Kidney epithelial cell (primary cell): ENCODE measurements at regions not wholly inside any gene's neighbourhood (a gene's known extent, or its start where the extent isn't known, plus 50 kb on each side); places are given as distances from the start of the nearest gene placed in this dataset.

ENCODE experiments used
- DNase-seq: peaks from one replicate; pipeline ENCODE4 v3.0.0-alpha.2; 2010; ENCODE audit warnings: low read depth
- H3K27me3 ChIP-seq: 2 replicates; pipeline ENCODE4 v1.6.0; 2011; ENCODE audit warnings: low read length; ENCODE audit not compliant: control insufficient read depth, insufficient read depth
- H3K36me3 ChIP-seq: 2 replicates; pipeline ENCODE4 v1.5.1; 2011; ENCODE audit warnings: low read length; ENCODE audit not compliant: control insufficient read depth, insufficient read depth
- H3K4me3 ChIP-seq: 2 replicates; pipeline ENCODE4 v1.5.1; 2011; ENCODE audit warnings: low read depth, mild to moderate bottlenecking, control low read depth, low read length
- CTCF ChIP-seq: IDR thresholded peaks from 2 replicates; pipeline ENCODE4 v1.5.1; 2011; ENCODE audit warnings: mild to moderate bottlenecking, moderate library complexity, low read length, control low read depth, inconsistent platforms; ENCODE audit not compliant: insufficient read depth, poor library complexity, severe bottlenecking

GRCh38 chr14:97414718-97415098 lies 617.5 kb downstream of the VRK1 start:
- Histone ChIP-seq H3K36me3 (no peaks in the 10 kb centered on the region), H3K4me3 (no peak overlapping the region), H3K27me3 (peaks cover 28% of the 10 kb centered on the region)
- TF ChIP-seq CTCF = no peak
- DNase-seq = no peak

GRCh38 chr14:97415907-97416306 lies 618.7 kb downstream of the VRK1 start:
- no peaks in the 10 kb centered on the region for H3K36me3 ChIP-seq
- H3K4me3 ChIP-seq = no peak overlapping the region
- peaks cover 23% of the 10 kb centered on the region for H3K27me3 ChIP-seq
- DNase-seq = no peak
- TF ChIP-seq CTCF = no peak

GRCh38 chr14:97416550-97416949 lies 619.4 kb downstream of the VRK1 start:
- no peak for DNase-seq
- H3K4me3 ChIP-seq = no peak overlapping the region
- peaks cover 22% of the 10 kb centered on the region for H3K27me3 ChIP-seq
- TF ChIP-seq CTCF = no peak
- H3K36me3 ChIP-seq = no peaks in the 10 kb centered on the region

GRCh38 chr14:97417331-97417730 lies 620.1 kb downstream of the VRK1 start:
- no peak for DNase-seq
- no peak for TF ChIP-seq CTCF
- H3K27me3 ChIP-seq = peaks cover 15% of the 10 kb centered on the region
- no peaks in the 10 kb centered on the region for H3K36me3 ChIP-seq
- no peak overlapping the region for H3K4me3 ChIP-seq

GRCh38 chr14:97420211-97420610 lies 623.0 kb downstream of the VRK1 start:
- no peak for TF ChIP-seq CTCF
- H3K36me3 ChIP-seq = no peaks in the 10 kb centered on the region
- no peaks in the 10 kb centered on the region for H3K27me3 ChIP-seq
- DNase-seq = no peak
- H3K4me3 ChIP-seq = no peak overlapping the region

- Histone ChIP-seq H3K36me3 (no peaks in the 10 kb centered on the region), H3K4me3 (no peak overlapping the region), H3K27me3 (no peaks in the 10 kb centered on the region)
- no peak for DNase-seq
- no peak for TF ChIP-seq CTCF
Measured at GRCh38 chr14:97426776-97427175, 629.6 kb downstream of the VRK1 start.
